PC-9 (cell line): ENCODE measurements at regions not wholly inside any gene's neighbourhood (a gene's known extent, or its start where the extent isn't known, plus 50 kb on each side); places are given as distances from the start of the nearest gene placed in this dataset.

Experiments used
- CTCF ChIP-seq: fragments of 200-600 bp; sonication (generic); conservative IDR thresholded peaks from 2 replicates; pipeline ENCODE4 v1.6.1; 2017; ENCODE audit warnings: mixed run types, antibody characterized with exemption, mild to moderate bottlenecking, moderate library complexity
- EZH2 ChIP-seq: fragments of 200-600 bp; sonication (generic); IDR thresholded peaks from 2 replicates; pipeline ENCODE4 v1.8.0; 2017; ENCODE audit warnings: antibody characterized with exemption, low read depth

DNA sequence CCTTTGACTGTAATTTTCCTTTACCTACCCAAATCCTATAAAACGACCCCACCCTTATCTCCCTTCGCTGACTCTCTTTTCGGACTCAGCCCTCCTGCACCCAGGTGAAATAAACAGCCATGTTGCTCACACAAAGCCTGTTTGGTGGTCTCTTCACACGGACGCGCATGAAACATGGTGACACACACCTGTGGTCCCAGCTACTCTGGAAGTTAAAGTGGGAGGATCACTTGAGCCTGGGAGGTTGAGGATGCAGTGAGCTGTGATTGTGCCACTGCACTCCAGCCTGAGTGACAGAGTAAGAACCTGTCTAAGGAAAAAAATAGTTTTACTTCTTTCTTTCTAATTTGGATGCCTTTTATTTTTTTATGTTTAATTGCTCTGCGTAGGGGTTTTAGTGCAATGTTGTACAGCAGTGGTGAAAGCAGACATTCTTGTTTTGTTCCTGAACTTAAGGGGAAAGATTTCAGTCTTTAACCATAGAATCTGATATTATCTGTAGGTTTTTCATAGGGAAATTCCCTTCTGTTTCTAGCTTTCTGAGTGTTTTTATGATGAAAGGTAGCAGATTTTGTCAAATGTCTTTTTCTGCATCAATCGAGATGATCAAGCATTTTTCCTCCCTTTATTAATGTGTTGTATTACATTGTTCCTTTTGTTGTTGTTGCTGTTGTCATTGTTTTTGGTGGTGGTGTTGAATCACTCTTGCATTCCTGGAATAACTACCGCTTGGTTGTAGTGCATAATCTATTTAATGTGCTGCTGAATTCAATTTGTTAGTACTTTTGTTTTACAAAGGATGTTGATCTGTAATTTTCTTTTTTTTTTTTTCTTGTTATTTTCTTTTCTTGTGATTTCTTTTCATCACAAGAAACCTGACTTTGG lies 497.4 kb downstream of the DISC1 start:
- TF ChIP-seq CTCF (no peak), EZH2 (no peak)
